ENCODE measurements at regions not wholly inside any gene's neighbourhood (a gene's known extent, or its start where the extent isn't known, plus 50 kb on each side); places are given as distances from the start of the nearest gene placed in this dataset.

DNA sequence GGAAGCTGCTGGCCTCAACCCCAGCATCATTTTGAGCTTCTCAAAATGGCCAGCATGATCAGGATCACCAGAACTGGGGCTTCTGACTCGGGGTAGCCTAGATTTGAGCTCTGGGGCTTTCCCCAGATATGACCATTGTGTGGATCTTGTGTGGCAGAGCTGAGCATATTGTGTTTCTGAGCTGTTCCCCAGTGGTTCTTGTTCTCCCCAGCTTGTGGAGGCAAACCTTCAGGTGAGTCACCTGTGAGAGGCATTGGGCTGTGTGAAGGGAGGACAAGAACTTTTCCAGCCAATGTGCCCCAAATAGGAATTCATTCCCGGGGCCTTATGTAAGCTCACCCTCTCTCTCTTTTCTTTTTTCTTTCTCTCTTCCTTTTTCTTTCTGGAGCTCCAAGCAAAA lies 80.7 kb upstream of the PITX1 start:
- TF ChIP-seq, protein P1, sequence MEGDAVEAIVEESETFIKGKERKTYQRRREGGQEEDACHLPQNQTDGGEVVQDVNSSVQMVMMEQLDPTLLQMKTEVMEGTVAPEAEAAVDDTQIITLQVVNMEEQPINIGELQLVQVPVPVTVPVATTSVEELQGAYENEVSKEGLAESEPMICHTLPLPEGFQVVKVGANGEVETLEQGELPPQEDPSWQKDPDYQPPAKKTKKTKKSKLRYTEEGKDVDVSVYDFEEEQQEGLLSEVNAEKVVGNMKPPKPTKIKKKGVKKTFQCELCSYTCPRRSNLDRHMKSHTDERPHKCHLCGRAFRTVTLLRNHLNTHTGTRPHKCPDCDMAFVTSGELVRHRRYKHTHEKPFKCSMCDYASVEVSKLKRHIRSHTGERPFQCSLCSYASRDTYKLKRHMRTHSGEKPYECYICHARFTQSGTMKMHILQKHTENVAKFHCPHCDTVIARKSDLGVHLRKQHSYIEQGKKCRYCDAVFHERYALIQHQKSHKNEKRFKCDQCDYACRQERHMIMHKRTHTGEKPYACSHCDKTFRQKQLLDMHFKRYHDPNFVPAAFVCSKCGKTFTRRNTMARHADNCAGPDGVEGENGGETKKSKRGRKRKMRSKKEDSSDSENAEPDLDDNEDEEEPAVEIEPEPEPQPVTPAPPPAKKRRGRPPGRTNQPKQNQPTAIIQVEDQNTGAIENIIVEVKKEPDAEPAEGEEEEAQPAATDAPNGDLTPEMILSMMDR (IDR thresholded peaks at IDR 0.05 in 4 of 5, conservative IDR thresholded peaks at IDR 0.05 in 1 of 5): no peak
- TF ChIP-seq POLR2A (IDR thresholded peaks at IDR 0.05): no peak
